ENCODE measurements at regions not wholly inside any gene's neighbourhood (a gene's known extent, or its start where the extent isn't known, plus 50 kb on each side); places are given as distances from the start of the nearest gene placed in this dataset.

DNA sequence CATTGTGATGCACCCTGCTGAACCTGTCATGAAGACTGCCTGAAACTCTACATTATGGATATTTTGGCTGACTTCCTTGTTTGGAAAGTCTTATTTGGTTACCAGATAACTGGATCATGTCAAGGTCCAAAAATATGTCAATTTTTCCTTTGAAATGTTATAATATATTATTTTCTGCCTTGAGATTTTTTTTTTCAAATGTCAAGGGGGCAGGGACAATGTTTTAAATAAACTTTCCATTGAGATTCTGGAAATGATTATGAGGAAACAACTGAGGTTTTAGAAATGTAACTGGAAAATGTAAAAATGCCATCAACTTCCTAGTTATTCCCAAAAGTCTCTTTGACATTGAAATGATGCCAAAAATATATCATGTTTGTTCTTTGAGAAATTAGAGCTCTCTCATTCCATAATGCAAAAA lies 117.0 kb downstream of the RFC3 start:
- H3K9ac ChIP-seq (ENCODE audit: low read depth in 1 of 2, low read length in 2 of 2) = no peak overlapping the region
- H3K4me3 ChIP-seq (ENCODE audit: low read depth in 1 of 3, low read length in 3 of 3) = no peak overlapping the region
- no peak for DNase-seq (ENCODE audit: low spot score)
- no peak for TF ChIP-seq TAF1 (conservative IDR thresholded peaks at IDR 0.05)
- no peaks in the 10 kb centered on the region for H3K9me3 ChIP-seq (ENCODE audit: control insufficient read depth in 4 of 4, low read length in 3 of 4)
- no peaks in the 10 kb centered on the region for H3K36me3 ChIP-seq (ENCODE audit: control insufficient read depth in 4 of 4, insufficient read depth in 3 of 4, low read depth in 1 of 4, low read length in 3 of 4)
- H3K27ac ChIP-seq (ENCODE audit: low read depth in 1 of 2, low read length in 2 of 2) = no peak overlapping the region
- no peaks in the 10 kb centered on the region for H3K27me3 ChIP-seq (ENCODE audit: control insufficient read depth in 4 of 4, insufficient read depth in 4 of 4, low read length in 3 of 4)
- H3K4me1 ChIP-seq (ENCODE audit: control insufficient read depth in 4 of 4, insufficient read depth in 4 of 4, low read length in 3 of 4) = peaks cover 0 to 3% (median 1%) of the 10 kb centered on the region in 4 donors

DNA sequence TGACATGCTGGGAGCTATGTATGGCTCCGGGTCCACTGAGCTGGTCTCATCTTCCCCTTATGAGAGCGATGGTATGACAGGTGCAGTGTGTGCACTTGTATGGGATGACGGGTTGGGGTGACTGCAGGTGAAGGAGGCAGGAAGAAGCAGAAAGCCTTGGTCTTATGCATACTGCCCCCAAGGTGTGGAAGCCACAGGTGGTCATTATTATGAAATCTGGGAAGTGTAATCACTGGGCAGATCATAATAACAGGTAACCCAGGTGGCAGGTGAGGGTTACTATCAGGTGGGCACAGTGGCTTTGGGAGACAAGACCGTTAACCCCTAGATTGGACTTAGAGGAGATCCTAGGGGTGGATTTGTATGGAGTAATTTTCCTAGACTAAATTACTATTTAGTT lies 118.0 kb downstream of the RFC3 start:
- Histone ChIP-seq H3K27me3 (ENCODE audit: control insufficient read depth in 4 of 4, insufficient read depth in 4 of 4, low read length in 3 of 4) (no peaks in the 10 kb centered on the region), H3K9ac (ENCODE audit: low read depth in 1 of 2, low read length in 2 of 2) (no peak overlapping the region), H3K36me3 (ENCODE audit: control insufficient read depth in 4 of 4, insufficient read depth in 3 of 4, low read depth in 1 of 4, low read length in 3 of 4) (no peaks in the 10 kb centered on the region), H3K4me1 (ENCODE audit: control insufficient read depth in 4 of 4, insufficient read depth in 4 of 4, low read length in 3 of 4) (peaks cover 0 to 3% (median 1%) of the 10 kb centered on the region in 4 donors), H3K9me3 (ENCODE audit: control insufficient read depth in 4 of 4, low read length in 3 of 4) (no peaks in the 10 kb centered on the region), H3K27ac (ENCODE audit: low read depth in 1 of 2, low read length in 2 of 2) (no peak overlapping the region), H3K4me3 (ENCODE audit: low read depth in 1 of 3, low read length in 3 of 3) (no peak overlapping the region)
- 97% methylated on average over 4 of the region's 4 CpGs for WGBS
- no peak for DNase-seq (ENCODE audit: low spot score)
- TF ChIP-seq FOXA1 (IDR thresholded peaks at IDR 0.05) (no peak), NR2F2 (IDR thresholded peaks at IDR 0.05) (no peak), RXRA (IDR thresholded peaks at IDR 0.05) (no peak), JUND (IDR thresholded peaks at IDR 0.05) (no peak), RAD21 (IDR thresholded peaks at IDR 0.05) (no peak), TAF1 (conservative IDR thresholded peaks at IDR 0.05) (no peak), FOXA2 (IDR thresholded peaks at IDR 0.05) (no peak), HNF4G (IDR thresholded peaks at IDR 0.05) (no peak), YY1 (IDR thresholded peaks at IDR 0.05) (no peak), HNF4A (conservative IDR thresholded peaks at IDR 0.05) (no peak), GABPA (IDR thresholded peaks at IDR 0.05 in 1 of 2, conservative IDR thresholded peaks at IDR 0.05 in 1 of 2) (no peak), SP1 (IDR thresholded peaks at IDR 0.05) (no peak)
- TF ChIP-seq, protein P1, sequence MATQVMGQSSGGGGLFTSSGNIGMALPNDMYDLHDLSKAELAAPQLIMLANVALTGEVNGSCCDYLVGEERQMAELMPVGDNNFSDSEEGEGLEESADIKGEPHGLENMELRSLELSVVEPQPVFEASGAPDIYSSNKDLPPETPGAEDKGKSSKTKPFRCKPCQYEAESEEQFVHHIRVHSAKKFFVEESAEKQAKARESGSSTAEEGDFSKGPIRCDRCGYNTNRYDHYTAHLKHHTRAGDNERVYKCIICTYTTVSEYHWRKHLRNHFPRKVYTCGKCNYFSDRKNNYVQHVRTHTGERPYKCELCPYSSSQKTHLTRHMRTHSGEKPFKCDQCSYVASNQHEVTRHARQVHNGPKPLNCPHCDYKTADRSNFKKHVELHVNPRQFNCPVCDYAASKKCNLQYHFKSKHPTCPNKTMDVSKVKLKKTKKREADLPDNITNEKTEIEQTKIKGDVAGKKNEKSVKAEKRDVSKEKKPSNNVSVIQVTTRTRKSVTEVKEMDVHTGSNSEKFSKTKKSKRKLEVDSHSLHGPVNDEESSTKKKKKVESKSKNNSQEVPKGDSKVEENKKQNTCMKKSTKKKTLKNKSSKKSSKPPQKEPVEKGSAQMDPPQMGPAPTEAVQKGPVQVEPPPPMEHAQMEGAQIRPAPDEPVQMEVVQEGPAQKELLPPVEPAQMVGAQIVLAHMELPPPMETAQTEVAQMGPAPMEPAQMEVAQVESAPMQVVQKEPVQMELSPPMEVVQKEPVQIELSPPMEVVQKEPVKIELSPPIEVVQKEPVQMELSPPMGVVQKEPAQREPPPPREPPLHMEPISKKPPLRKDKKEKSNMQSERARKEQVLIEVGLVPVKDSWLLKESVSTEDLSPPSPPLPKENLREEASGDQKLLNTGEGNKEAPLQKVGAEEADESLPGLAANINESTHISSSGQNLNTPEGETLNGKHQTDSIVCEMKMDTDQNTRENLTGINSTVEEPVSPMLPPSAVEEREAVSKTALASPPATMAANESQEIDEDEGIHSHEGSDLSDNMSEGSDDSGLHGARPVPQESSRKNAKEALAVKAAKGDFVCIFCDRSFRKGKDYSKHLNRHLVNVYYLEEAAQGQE (IDR thresholded peaks at IDR 0.05) = no peak
- TF ChIP-seq, protein P2, sequence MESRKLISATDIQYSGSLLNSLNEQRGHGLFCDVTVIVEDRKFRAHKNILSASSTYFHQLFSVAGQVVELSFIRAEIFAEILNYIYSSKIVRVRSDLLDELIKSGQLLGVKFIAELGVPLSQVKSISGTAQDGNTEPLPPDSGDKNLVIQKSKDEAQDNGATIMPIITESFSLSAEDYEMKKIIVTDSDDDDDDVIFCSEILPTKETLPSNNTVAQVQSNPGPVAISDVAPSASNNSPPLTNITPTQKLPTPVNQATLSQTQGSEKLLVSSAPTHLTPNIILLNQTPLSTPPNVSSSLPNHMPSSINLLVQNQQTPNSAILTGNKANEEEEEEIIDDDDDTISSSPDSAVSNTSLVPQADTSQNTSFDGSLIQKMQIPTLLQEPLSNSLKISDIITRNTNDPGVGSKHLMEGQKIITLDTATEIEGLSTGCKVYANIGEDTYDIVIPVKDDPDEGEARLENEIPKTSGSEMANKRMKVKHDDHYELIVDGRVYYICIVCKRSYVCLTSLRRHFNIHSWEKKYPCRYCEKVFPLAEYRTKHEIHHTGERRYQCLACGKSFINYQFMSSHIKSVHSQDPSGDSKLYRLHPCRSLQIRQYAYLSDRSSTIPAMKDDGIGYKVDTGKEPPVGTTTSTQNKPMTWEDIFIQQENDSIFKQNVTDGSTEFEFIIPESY (IDR thresholded peaks at IDR 0.05) = no peak
- TF ChIP-seq, protein P3, sequence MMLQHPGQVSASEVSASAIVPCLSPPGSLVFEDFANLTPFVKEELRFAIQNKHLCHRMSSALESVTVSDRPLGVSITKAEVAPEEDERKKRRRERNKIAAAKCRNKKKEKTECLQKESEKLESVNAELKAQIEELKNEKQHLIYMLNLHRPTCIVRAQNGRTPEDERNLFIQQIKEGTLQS (IDR thresholded peaks at IDR 0.05) = no peak
- TF ChIP-seq, protein P4, sequence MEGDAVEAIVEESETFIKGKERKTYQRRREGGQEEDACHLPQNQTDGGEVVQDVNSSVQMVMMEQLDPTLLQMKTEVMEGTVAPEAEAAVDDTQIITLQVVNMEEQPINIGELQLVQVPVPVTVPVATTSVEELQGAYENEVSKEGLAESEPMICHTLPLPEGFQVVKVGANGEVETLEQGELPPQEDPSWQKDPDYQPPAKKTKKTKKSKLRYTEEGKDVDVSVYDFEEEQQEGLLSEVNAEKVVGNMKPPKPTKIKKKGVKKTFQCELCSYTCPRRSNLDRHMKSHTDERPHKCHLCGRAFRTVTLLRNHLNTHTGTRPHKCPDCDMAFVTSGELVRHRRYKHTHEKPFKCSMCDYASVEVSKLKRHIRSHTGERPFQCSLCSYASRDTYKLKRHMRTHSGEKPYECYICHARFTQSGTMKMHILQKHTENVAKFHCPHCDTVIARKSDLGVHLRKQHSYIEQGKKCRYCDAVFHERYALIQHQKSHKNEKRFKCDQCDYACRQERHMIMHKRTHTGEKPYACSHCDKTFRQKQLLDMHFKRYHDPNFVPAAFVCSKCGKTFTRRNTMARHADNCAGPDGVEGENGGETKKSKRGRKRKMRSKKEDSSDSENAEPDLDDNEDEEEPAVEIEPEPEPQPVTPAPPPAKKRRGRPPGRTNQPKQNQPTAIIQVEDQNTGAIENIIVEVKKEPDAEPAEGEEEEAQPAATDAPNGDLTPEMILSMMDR (IDR thresholded peaks at IDR 0.05; ENCODE audit: low read depth, low read length, missing input control) = no peak
- TF ChIP-seq, protein P5, sequence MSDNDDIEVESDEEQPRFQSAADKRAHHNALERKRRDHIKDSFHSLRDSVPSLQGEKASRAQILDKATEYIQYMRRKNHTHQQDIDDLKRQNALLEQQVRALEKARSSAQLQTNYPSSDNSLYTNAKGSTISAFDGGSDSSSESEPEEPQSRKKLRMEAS (IDR thresholded peaks at IDR 0.05) = no peak

All from liver (tissue), 8 donors.